Stimulated activated CD4-positive, alpha-beta T cell treated with anti-CD3 and anti-CD28 coated beads, Interleukin-2, amount 100 ng/mL, for 48 hours (primary cell): ENCODE measurements at regions not wholly inside any gene's neighbourhood (a gene's known extent, or its start where the extent isn't known, plus 50 kb on each side); places are given as distances from the start of the nearest gene placed in this dataset.
"Not testable (repeated sequence)": the region's sequence is repeated elsewhere in the genome, so short reads cannot be mapped to it uniquely, and the experiment has no call there.

Experiments used
- DNase-seq, 2 donors: peaks; one replicate each; pipeline ENCODE4 v3.0.0-alpha.2; 2020

DNA sequence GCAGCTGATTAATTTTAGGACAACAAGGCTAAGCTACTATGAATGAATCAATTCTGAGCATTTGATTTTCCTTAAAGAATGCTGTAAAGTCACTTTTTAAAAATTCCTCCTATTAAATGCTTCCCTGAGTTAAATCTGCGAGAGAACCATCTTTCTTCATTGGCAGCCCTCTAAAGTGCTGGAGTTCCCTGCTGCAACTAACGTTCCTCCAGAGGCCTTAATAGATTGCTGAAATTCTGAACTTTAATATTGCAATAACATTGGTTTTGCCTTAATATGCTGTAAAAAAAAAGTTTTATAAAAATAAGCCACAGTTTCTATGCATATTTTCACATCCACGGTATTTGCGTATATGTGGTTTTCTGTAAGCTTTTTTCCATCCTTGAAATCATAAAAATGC, 298.0 kb upstream of the PIK3R1 start:
- no peak for DNase-seq

DNA sequence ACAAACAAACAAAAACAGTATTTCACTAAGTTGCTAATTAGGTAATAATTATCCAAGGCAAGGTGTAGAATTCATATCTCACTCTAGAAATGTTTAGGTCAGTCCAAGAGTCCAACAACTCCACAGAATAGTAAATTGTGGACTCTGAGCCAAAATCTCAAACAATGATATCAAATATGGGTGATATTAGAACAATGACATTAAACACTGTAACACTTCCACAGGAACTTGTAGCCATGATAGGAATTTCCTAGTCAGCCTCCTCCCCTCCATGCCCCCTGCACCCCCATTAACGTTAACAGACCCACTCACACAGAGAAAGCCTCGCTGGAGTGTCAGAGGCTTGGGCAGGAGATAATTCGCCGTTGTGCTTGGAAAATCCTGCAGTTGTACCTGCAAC, 305.0 kb upstream of the PIK3R1 start:
- no peak for DNase-seq

DNA sequence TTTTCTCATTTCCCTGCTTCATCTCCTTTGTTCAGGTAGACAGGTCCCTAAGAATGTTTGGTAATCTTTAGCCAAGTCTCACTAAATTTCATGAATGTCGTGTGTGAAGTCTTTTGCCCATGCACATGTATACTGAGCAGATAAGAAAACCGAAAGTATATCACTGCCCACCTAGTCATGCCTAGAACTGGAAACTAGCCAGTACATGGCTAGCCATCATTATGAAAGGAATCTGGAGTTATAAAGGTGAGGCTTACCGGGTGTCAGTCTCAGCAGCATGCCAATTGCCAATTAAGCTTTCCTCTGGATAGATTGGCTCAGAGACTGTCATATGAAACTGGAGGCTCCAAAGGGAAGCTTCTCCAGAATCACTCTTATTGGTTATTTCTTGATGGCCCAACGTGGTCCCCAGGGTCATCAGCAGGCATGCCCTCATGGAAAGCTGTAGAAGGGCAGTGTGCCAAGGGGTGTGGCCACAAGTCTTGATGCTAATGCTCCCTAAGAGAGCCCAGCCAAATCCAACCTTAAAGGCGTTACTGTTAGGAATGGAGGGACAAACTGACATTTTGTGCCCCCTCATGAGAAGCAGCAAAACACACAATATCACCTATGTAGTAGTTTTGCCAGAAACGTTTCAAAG, 307.3 kb upstream of the PIK3R1 start:
- no peak for DNase-seq

DNA sequence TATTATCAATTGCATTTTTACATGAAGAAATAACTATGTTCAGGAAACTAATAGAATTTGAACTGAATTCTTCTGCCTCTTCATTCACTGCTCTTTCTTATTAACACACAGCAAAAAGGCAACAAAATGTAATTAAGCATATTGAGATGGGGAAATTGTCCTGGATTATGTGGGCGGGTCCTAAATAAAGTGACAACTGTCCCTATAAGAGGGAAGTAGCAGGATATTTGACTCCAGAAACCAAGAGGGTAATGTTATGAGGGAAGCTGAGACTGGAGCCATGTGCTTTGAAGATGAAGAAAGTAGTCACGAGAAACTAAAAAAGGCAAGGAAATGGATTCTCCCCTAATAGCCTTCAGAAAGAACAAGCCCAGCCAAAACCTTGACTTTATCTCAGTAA, 311.2 kb upstream of the PIK3R1 start:
- no peak for DNase-seq

DNA sequence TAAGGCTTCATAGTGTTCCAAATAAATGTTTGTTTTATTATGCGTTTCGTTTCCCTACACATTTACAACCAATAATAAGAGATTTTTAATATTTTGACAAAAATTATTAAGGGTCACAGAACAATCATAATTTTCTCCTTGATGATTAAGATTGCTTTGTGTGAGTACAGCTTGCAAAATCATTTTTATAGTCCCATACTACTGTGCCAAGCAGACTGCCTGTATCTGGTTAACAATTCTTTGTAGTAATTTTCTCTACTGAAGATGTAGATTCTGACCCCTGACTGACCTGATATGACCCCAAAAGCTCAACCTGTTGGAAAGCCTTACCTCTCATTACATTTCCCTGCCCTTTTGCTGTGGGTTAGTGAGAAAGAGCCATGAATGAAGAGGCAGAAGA, 311.9 kb upstream of the PIK3R1 start:
- DNase-seq = no peak

DNA sequence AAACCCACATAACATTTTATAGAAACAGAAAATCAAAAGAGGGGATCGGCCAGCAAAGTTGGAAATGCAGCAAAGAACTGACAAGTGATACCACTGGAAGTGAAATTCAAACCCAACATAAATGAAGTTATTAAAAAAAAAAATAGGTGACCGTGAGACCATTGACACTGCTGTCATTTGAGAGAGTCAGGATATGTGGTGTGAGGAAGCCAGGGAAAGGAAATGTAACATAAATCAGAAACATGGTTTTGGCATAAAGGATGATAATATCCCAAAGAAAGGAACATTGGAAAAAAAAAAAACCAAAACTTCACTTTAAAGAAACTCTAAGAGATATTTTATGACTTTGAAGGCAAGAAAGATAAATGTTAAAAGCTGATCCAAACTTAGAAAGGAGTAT, 312.4 kb upstream of the PIK3R1 start:
- no peak for DNase-seq

DNA sequence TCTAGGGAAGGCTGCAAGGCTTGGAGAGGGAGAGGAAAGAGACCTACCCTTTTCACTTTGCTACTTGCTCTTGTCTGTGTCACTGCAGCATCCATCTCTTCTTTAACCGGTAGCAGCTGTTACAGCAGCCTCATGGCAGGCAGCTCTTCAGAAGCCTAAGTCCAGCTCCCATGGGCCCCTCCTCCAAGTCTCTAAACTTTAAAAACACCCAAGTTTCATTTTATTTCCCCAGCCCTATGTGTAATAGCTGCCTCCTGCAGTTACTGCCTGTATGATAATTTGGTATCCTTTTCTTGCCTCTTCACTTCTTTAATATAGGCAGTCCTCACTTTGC, 313.1 kb upstream of the PIK3R1 start:
- DNase-seq = no peak

DNA sequence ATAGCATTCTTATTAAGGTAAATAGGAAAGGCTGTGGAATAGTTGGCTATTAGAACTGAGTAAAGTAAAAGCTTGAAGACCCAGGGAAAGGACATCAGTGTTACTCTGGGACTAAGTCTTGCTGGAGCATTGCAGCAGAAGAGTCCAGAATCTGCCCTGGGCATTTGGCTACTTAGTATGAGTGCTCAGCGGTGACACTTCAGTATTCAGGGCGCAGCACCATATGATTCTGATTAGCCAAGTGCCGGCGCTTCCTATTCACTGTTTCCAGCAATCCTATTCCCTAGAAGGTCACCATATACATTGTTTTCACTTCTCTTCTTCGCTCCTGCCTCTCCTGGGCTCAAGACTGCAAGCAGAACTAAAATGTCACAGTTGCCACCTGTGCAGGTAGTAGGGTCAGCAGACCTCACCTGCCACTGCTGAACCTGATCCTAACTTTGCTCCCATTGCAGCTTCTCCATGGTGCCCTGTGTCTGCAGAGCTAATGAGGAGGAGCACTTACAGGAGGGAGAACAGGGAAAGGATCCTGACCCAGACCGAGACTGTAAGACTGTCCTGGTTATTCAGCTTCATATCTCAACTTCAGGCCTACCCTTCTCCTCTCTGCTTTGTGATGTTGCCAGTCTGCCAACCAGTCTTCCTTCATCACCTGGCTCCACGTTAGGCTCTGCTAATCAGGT, 313.6 kb upstream of the PIK3R1 start:
- no peak for DNase-seq

DNA sequence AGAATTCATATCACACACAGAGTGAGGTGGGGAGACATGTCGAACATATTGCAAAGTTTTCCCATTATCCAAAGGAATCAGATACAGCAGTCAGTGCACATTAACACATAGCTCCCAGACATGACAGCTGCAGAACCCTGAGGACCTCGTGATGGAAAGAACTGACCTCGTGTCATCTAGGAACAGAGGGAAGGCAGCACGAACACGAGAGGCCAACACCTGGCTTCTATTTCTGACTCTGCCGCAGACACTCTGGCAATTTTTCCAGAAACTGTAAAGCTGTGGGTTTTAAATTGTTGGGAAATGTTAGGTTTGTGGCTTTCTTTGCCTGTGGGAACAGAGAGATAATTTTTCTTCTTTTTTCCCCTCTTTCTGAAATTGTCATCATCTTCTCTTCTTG, 315.0 kb upstream of the PIK3R1 start:
- DNase-seq = no peak

DNA sequence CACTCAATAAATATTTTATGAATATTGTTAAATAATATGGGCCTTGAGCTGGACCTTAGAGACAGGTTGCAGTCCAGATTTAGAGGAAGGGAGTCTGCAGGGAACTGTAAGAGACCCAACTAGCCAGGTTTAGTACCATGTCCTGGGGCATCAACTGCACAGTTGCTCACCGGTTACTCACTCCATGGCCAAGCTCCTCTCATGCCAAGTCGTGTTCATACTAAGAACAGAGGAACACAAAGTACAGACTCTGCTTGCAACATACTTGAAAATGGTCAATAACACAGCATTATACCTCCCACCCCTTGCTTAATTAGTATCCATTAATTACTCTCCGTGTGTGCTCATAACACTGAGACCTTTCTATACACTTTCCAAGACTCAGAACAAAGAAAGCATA, 317.6 kb upstream of the PIK3R1 start:
- DNase-seq = no peak

DNA sequence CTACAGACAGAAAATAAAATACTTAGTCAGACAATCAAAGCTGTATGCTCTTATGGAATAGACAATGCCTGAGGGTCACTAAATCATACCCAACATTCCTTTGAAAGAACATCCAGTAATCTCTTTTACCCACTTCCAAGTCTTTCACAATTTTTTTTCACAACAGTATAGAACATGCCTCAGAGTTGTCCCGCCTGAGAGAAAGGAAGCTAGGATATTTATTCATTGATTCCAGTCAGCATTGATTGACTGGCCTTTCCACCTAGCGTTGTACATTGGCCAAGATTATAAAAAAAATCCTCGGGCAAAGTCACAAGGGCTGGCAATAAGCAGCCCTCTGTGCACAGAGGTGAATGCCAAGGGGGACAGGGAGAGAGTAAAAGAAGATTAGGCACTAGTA, 318.1 kb upstream of the PIK3R1 start:
- no peak for DNase-seq

DNA sequence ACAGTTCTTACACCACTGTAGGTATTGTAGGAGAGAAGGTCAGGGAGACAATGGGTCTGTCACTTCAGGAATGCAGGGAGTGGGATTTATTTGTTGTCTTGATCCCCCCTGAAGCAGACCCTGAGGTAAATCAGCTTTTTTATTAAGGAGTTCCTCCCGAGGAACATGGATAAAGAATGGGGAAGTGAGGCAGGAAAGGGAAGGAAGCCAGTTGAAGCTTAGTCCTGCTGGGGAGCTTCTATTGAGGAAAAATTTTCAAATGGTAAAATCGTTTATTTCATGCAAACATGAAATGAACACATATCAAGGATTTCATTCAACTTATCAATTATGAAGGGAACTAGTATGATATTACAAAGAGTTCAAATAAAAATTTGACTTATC, 318.6 kb upstream of the PIK3R1 start:
- no peak for DNase-seq

DNA sequence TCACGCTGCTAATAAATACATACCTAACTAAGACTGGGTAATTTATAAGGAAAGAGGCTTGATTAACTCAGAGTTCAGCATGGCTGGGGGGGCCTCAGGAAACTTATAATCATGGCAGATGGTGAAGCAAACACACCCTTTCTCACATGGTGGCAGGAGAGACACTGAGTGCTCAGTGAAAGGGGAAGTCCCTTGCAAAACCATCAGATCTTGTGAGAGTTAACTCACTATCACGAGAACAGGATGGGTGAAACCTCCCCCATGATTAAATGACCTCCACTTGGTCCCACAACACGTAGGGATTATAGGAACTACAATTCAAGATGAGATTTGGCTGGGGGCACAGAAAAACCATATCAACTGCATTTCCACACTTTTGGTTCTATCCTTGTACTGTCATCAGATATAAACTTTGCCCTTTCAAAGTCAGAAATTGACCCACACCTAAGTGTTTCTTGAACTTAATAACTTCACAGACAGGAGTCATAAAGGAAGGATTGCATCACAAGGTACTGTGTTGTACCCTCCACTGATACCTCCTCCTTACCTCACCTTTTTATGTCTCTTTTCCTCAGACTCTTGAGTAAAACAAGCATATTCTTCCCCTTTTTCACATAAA, 319.1 kb upstream of the PIK3R1 start:
- no peak for DNase-seq

DNA sequence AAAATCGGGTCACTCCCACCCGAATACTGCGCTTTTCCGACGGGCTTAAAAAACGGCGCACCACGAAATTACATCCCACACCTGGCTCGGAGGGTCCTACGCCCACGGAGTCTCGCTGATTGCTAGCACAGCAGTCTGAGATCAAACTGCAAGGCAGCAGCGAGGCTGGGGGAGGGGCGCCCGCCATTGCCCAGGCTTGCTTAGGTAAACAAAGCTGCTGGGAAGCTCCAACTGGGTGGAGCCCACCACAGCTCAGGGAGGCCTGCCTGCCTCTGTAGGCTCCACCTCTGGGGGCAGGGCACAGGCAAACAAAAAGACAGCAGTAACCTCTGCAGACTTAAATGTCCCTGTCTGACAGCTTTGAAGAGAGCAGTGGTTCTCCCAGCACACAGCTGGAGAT, 325.7 kb upstream of the PIK3R1 start:
- DNase-seq = not testable (repeated sequence)

DNA sequence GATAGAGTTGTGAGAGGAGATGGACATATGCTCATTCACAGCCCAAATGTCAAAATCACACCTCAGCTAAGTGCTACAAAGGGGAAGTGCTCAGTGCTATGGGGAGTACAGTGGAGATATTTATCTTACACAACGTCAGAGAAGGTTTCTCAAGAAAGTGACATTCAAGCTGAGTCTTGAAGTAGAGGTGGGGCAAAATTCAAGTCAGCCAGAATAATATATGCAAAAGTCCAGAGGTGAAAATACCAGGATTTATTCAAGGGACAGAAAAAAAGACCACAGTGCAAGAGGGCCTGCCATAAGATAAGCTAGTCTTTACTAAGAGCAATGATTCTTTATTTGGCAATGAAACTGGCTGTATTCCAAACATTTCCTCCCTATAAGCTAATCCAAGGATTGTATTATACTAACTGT, 327.8 kb upstream of the PIK3R1 start:
- no peak for DNase-seq

DNA sequence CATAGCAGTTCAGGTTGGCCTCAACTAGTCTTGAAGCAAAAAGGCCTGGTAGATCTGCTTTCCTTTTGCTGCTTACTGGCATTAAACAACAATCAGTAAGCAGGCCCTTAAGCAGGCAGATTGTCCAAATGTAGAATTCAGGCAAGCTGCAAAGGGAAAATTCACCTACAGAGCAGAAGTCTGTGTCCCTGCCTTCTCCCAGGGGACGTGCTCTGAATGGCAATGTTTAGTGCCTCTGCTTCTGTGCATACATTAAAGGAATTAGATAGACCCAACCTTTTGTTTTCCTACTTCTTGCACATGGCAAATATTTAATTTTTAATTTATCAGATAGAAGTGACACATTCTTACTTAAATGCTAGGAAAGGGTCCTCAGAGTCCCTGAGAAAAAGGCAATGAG, 328.8 kb upstream of the PIK3R1 start:
- DNase-seq = no peak

DNA sequence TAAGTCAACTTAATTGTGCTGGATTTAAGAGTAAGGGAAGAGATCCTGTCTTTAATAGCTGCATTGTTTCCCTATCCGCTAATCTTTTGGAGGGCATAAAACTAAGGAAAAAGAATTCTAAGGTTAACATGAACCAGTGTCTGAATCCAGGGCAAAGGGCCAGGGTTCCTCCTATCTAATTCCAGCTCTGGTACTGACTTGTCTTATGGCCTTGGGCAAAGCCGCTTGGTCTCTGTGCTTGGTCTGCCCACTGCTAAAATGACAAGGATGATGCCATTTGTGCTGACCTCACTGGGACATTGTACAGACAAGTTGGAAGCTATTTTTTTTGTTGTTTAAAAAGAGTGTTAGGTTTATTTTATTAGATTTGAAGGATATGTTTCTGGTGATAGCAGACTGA, 334.7 kb upstream of the PIK3R1 start:
- DNase-seq = no peak

DNA sequence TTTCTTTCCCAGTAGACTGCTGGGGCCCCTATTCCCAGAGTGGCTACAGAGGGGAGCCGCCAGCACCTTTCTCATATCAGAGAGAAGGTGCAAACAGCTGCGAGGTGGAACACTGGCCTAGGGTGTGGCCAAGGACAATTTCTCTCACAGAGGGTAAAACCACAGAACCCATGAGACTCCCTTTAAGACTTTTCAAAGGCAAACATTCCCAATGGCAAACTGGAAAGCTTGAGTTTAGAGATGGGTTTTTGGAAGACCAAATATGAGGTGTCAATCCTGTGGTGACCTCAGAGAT, 335.1 kb upstream of the PIK3R1 start:
- DNase-seq = no peak

DNA sequence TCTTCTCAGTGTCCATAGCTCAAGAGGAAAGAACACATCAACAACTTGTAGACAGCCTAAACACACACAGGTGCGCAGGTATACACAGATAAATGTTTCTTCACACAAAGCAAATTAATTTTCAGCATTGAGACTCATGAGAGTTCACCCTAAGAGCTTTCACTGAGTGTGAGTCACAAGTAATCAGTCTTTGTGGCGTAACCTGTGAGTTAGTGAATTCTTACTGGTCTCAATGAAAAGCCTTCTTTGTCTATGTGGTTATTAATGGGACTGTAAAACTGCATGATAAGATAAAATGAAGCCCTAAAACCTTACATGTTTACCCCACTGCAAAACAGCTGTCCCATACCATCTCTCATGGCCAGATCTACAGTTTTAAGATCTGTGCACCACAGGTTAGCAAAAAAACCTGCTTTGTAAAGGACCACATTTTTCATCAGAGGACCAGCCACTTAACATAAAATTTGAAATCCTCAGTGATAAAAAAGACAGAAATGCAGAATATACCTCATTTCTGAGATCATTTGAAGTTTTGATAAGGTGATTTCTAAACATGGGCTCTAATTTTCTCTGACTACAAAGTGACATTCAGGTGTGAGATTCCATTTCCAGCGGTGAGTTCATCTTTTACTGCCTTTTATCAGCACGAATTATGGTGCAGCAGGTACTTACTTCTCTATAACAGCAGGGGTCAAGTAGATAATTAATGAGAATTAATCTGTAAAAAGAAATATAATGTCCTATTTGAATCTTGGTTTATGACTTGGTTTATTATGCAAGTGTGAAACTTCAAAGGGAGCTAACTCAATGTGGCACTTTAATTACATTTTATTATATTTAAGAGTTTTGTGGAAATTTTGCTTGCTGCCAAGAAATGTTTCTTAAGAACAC, 335.7 kb upstream of the PIK3R1 start:
- DNase-seq = no peak

DNA sequence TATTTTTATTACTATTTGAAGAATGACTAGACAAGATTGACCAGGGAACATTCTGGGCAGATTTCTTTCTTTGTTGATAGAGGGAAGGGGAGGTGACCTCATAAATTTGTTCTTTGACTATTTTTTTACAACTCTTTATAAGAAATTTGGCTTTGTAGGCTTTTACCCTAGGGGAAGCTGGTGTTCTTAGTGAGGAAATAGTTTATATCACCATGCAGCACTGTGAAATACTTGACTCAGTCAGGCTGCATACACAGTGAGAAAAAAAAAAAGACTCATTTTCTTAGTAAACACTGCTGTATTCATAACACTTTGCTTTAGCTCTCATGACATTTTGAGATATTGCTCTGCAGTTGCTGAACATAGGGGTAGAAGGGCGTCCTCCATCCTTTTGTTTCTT, 336.6 kb upstream of the PIK3R1 start:
- no peak for DNase-seq

DNA sequence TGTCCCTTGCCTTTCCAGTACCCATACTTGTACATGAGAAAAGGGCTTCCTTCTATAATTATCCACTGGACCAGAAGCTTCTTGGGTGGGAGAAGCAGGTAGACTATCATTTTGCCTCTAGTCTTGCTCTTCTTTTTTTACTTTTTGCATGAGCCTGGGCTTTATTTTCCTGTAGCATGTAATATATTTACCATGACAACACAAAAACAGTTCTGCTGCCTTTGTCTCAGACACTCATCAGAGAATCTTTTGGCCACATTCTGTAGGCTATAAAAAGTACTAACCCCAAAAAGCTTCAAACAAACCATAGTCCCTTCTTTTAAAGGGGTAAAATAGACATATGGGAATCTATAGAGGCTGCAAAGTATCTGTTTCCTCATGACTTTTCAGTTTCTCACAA, 339.2 kb upstream of the PIK3R1 start:
- no peak for DNase-seq

DNA sequence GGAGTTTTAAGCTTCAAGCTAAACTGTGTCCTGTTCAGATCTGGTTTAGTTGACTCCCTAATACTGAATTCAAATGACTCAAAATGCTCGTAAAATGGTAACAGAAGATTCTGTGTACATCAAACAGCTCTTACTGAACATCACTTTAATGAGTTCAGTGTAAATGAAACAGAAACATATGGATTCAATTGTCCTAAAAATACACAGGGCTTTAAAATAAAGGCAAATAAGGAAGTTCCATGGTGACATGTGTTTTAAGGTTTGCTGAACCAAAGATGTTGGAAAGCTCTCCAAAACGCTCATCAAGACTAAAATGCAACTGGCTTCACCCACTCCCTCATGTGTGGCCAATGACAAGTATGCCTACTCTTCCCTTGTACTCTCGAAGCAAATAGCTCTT, 340.0 kb upstream of the PIK3R1 start:
- DNase-seq = no peak

DNA sequence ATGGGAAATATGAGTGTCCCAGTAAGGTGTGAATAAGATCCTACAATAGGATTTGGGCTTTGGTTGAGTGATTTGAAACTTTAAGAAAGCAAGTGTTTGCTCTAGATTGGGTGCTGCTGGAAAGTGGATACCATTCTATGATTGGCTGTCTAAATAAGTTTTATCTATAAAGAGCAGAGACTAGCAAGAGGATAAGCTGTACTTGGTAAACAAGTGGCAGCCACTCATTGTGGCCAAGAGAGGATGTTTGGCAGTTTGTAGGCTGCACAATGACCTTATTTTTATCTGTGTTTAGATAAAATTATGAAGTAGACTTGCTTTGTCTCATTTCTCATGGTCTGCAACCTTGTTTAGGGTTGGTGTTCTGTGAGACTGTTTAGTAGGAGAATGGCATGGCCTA, 341.6 kb upstream of the PIK3R1 start:
- no peak for DNase-seq

DNA sequence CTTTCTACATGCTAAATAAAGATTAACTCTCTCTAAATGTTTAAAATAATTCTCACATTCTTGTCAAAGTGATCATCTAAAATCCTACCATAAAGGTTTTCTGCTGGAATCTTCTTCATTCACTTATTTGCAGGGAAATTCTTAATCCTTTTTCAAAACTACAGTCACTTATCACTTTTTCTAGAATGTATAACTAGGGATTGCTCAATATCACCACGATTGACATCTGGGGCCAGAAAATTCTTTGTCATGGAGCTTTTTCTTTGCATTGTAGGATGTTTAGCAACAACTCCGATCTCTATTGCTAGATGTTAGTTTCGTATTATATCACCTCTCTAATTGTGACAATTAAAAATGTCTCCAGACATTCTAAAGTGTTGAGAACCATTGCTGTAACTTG, 344.9 kb upstream of the PIK3R1 start:
- no peak for DNase-seq
